Stimulated activated CD4-positive, alpha-beta T cell treated with anti-CD3 and anti-CD28 coated beads, Interleukin-1b, Interleukin-23, amount 100 ng/mL, for 48 hours (primary cell): ENCODE measurements at regions not wholly inside any gene's neighbourhood (a gene's known extent, or its start where the extent isn't known, plus 50 kb on each side); places are given as distances from the start of the nearest gene placed in this dataset.

Experiments
- DNase-seq: peaks from one replicate; pipeline ENCODE4 v3.0.0-alpha.2; 2020

DNA sequence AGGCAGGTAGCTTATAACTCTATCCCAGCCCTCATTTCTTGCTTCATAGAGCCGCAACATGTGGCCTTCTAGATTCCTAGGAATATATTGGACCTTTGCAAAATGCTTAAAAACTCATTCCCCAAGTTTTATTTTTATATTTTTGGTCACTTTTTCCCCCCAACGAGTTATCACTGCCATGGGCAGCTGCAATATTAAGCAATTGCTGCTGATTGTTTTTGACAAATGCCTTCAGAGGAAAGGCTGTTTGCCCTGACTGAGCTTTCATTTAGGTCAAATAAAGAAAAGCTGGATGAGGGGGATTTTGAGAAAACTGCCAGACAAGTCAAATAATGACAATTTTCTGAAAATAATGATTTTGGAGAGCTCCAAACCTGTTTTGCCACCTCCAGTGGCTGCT is 976.9 kb upstream of the MBL2 start:
- DNase-seq: no peak

DNA sequence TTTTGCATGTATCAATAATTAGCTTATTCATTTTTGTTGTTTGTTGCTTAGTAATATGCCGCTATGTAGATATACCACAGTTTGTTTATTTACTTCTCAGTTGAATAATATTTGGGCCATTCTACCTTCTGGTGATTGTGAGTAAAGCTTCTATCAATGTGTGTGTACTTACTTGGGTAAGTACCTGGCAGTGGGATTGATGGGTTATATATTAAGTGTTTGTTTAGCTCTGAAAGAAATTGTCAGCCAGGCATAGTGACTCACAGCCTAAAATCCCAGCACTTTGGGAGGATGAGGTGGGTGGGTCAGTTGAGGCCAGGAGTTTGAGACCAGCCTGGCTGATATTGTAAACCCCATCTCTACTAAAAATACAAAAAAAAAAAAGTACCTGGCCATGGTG is 975.7 kb upstream of the MBL2 start:
- DNase-seq: no peak

DNA sequence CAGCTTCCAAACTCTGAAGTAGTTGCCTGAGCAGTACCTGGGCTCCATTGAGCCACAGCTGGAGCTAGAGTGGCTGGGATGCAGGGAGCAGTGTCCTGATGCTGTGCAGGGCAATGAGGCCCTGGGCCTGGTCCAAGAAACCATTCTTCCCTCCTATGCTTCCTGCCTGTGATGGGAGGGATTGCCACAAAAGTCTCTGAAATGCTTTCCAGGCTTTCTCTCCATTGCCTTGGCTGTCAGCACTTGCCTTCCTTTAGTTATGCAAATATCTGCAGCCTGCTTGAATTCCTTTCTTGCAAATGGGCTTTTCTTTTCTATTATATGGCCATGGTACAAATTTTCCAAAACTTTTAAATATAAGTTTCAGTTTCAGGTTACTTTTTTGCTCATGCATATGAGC is 972.2 kb upstream of the MBL2 start:
- DNase-seq: no peak

DNA sequence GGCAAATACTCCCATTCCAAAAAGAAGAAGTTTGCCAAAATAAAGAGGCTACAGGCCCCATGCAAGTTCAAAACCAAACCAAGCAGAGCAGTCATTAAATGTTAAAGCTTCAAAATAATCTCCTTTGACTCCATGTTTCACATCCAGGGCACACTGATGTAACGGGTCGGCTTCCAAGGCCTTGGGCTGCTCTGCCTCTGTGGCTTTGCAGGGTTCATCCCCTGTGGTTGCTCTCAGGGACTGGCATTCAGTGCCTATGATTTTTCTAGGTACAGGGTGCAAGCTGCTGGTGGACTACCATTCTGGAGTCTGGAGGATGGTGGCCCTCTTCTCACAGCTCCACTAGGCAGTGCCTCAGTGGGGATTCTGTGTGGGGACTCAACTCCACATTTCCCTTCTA is 971.6 kb upstream of the MBL2 start:
- no peak for DNase-seq

DNA sequence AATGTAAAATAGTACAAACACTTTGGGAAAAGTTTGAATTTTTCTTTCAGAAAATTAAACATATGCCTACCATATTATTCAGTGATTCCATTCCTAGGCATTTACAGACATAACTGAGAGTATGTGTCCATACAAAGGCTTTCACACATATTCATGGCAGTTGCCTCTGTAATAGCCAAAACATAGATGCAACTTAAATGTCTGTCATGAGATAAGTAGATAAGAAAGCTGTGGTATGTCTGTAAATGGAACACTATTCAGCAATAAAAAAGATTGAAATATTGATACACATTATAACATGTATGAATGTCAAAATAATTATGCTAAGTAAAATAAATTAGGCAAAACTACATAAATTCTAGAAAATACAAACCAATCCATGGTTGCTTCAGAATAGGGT is 964.5 kb upstream of the MBL2 start:
- no peak for DNase-seq

DNA sequence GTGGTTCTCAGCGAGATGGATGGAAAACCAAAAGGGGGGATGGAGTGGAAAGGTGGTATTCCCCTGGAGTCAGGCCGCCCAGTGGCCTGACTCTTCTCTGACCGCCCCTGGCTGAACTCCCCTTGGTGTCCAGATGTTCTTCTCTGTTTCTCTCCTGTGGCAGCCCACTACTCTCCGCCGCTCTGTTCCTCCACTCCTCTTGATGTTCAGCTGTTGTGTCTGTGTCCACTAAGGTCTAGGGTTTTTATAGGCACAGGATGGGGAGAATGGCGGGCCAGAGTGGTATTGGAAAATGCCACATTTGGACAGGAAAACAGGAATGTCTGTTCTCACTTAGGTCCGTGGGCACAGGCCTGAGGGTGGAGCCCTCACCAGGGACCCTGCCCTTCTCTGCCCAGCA is 954.3 kb upstream of the MBL2 start:
- no peak for DNase-seq

DNA sequence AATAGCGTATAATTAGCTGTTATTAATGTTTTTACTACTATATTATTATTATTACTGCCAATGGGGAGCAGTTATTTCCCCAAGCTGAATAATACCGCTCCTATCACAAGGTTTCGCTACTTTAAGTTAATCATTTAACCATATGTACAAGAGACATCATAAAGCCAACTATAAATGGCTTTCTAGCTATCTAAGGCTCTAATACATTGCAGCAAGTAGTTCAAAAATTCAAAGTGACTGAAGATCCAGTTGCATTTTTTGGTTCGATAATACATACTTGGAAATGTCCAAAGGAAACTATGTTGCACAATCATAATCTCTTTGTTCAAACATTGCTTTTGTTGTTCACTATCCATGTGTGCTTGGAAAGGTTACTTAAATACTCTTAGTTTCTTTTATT is 952.0 kb upstream of the MBL2 start:
- no peak for DNase-seq

DNA sequence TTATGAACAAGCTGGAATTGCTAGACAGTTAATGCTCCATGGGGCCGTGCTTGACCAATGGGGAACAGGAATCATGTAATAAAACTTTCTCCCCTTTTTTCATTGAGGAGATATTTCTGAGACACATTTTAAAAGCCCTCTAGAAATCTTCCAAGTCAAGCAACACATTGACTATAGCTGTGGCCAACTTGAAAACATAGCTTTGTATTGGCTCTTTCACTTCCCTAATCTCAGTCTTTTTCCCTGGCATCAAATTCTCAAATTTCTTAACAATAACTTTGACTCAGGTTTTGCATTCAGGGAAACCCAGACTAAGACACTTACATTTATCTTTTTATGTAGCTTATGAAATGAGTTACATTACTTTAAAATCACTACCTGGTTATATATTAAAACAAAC is 947.1 kb upstream of the MBL2 start:
- no peak for DNase-seq

DNA sequence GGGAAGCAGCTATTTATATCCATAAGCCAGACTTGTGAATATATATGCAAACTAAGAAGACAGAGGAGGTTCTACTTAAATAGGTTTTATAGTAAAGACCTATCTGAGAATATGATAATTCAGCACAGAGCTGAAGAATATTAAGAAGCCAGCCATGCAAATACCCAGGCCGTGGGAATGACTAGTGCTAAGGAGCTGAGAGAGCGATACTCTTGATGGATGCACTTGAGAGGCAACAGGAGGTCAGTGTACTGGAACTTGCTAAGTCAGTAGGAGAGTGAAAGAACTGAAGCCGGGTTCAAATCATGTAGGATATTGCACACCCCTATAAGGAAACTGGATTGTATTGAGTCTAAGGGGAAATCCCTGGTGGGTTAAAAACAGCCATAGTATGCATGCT is 943.6 kb upstream of the MBL2 start:
- DNase-seq: no peak

DNA sequence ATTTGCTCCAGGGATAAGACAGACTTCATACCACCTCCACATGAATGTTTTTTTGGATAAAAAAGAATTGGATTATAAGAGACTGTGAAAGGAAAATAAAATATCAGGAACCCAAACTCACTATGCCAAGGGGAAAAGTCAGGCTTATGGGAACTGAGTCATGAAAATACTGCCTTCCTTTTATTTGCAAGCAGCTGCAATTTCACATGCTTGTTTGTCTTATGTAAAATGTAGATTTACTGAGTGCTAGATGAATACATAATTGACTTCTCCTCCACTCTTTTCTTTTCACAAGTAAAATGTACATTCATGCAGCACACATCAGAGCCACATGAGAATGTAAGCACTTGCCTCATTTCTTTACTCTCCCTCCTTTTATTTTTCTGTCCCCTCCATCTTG is 940.8 kb upstream of the MBL2 start:
- no peak for DNase-seq

DNA sequence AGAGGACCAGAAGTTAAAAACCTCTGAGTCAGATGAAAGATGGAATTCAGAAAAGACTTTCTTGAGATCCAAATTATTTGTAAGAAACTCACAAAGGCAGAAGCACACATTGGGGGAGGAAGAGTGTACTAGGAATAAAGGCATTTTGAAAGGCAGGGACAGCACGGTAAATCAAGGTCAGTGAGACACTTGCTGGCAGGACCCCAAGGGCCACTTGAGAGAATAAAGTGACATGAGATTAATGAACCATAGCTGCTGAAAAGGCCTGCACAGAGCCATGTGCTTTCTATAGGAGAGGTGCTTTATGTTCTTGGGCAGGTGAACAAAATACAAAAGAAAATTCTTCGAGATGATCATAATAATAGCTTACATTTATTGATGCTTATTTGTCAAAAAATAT is 929.9 kb upstream of the MBL2 start:
- DNase-seq: no peak

DNA sequence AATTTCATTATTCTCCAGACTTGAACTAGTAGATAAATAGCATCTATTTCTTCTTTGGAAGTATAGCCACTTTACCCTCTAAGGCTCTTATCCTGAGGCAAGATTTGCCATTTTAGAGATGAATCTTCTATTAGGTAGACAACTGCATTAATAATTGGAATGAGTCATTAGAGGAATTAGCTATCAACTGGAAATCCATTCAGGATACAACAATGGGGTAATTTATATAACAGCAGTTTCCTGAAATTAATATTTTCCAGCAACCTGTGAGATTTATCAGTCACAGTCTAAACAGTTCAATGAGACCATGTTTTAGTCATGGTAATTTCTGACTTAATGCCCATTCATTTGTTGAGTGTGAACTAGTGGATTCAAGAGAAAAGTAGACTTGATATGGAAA is 928.6 kb upstream of the MBL2 start:
- no peak for DNase-seq

DNA sequence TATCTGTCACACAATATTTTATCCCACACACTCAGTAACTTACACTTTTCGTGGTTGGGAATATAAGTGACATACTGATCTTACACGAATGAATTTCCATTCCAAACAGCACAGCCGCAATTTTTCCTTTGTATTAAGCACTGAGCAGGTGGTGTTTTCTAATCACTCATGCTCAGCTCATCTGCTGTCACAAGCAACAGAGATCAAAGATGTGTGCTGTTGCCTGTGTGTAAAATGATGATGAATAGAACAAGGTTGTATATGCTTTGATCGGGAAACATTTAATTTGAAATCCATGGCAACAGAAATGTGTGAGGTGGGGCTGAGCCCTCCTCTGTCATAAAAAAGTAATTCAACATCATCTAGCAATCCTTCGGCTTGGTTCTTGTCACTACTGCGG is 927.7 kb upstream of the MBL2 start:
- no peak for DNase-seq

DNA sequence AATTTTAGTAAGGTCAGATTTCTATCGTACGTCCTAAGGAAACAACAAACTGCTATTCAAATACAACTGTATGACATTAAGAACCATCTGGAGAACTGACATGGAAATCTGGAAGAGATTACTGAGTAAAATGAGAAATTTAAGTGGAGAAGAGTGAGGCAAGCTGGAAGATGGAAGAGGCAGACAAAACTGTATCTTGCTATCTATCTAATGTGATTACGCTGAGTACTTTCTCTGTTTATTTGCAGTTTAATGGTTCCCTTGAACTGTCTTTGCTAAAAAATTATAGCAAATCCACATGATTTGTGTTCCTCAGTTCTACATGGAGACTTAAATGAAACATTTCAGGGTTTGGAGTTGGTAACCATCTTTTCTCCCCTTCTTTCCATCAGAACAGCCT is 927.1 kb upstream of the MBL2 start:
- no peak for DNase-seq

DNA sequence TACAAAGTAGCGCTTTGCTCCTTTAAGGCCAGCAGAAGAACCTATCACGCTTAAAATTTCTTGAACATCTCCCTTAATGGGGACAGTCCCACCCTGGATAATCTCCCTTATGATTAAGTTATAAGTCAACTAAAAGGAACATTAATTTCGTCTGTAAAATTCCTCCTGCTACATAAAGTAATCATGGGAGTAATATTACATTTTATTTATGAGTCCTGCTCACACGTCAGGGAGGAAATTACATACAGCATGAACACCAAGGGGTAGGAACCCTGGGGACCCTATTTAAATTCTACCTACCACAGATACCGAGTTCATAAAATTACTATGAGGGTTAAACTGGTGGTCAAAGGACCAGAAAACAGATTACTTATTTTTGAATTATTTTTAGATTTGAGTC is 926.6 kb upstream of the MBL2 start:
- no peak for DNase-seq

DNA sequence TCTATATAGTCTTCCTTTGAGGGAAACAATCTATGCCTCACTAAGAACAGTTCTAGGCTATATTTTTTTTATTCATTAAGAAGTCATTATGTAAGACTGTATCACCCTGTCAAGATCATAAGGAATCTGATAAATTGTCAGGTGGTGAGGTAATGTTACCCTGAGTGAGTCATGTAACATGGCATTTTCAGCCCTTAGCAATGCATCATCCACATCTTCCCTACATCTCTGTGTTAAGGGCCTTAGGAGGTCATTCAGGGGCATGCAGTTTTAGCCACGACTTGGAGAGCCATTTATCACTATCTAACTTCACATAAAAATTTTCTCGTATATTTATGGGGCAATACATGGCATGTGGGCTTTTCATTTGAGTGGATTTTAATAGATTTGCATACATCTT is 924.5 kb upstream of the MBL2 start:
- no peak for DNase-seq

DNA sequence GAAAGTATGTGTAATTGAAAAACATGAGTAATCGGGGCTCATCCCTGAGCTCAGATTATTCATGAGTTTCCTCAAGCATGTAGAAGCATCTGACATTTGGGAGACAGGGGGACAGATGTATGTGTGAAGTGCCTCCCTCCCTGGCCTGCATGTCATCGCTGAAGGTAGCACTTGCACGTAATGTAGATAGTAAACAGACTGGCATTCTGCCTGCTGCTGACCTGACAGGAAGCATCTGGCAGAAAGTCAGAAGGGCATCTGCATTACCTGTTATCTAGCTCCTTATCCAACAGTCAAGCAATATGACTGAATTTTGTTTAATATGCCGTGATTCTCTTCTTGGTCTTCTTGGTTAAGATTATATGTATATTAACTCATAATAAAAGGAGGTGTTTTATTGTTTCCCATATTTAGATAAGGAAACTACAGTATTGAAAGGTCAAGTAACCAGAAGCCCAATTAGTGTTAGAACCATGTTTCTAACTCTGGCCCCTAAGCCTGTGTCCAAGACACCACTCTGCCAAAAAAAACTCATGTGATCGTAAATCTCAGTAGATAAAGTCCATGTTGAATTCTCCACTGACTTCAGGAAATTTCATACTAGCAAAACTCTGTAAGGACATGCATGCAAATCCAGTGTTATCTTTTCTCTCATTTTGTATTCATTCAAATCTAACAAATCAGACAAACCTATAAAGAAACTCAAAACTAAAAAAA is 918.1 kb upstream of the MBL2 start:
- no peak for DNase-seq

DNA sequence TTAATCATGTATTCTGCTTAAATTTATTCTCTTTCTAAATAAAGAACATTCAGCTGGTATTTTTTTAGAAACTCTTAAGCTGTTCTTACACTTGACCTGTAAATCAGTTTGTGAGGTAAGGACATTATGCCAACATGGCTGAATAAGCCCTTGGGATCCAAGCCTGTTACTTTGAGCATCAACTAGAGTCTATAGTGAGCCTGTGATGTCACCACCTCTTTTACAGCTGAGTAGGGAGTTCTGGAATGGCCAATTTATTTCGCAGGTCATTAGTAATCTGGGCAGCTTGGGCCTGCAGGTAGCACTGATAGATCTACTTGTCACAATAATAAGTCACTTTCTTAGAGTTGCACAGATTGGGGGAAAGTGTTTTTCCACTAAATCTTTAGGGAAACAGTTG is 915.2 kb upstream of the MBL2 start:
- no peak for DNase-seq

DNA sequence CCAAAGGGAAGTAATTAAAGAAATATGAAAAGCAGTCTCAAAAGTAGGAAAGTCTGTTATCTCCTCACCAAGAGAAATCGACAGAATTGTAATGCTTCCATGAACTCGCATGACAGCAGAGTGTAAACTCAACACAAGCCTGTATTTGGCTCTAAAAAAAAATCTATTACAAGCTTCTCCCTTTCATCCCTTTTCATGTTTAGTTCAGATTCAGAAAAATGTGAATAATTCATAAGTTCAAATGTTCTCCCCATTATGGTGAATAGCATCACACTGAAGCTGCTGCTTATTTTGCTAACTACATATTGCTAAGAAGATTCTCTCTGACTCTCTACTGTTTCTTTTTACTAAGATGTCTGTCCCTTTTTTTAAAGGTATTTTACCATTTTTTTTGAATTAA is 910.3 kb upstream of the MBL2 start:
- DNase-seq: no peak

DNA sequence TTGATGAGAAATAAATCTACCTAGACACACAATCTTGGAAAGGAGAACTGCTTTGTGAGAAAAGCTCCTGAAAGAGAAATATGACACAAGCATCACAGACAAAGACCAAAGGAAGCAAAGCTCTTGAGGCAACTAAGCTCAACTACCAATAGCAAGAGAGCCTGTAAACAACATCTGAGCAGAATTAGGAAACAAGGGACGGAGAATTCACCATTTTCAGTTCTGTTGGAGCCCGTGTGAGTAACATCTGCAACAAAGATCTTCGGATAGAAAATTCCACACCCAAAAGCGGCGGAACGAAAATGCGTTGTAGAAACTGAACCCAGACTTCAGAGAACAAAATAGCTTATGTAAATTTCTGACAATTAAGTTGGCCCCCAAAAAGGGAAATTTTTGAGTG is 909.9 kb upstream of the MBL2 start:
- no peak for DNase-seq

DNA sequence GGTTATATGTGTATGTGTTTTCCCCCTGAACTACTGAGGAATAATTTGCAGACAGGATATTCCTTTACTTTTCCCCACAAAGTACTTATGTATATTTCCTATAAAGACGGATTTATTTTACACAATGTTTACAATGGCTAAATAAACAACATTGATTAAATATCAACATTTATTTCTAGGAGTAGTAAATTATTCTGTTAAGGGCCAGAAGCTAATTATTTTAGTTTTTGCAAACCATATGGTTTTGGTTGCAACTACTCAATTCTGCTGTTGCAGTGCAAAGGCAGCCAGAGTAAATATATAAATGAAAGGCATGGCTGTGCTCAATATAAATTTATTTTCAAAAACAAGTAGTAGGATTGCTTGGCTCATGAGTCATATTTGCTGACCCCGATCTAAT is 907.1 kb upstream of the MBL2 start:
- no peak for DNase-seq

DNA sequence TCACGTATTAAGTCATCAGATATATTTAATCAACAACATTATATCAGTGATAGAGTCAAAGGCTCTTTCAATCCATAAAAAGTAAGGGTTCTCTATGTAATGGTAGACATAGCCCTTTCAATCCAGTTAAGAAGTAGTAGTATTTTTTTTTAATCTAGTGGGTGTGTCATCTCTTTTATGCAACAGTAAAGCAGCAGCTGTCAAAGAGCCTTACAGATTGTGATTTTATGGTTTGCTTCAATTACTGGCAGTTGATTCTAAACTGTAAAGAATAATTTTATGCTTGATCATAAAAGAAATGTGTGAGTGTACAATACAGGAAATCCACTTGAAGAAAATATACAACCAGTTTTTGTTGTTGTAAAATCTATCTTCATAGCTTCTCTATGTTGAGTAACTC is 902.6 kb upstream of the MBL2 start:
- no peak for DNase-seq

DNA sequence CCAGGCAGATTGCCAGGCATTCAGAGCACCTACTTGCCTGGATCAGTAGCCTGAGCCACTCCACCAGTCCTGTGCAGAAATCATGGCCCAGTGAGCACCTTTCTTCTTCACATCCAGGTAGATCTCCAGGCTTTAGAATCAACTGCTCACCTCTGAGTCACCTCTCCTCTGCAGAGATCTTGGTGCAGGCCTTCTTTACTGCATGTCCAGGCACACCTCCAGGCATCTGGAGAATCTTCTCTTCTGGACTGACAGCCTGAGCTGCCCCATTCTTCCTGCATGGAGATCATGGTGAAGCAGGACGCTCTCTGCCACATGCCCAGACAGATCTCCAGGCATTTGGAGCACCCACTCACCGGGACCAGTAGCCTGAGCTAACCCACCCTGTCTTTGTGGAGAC is 894.5 kb upstream of the MBL2 start:
- no peak for DNase-seq

DNA sequence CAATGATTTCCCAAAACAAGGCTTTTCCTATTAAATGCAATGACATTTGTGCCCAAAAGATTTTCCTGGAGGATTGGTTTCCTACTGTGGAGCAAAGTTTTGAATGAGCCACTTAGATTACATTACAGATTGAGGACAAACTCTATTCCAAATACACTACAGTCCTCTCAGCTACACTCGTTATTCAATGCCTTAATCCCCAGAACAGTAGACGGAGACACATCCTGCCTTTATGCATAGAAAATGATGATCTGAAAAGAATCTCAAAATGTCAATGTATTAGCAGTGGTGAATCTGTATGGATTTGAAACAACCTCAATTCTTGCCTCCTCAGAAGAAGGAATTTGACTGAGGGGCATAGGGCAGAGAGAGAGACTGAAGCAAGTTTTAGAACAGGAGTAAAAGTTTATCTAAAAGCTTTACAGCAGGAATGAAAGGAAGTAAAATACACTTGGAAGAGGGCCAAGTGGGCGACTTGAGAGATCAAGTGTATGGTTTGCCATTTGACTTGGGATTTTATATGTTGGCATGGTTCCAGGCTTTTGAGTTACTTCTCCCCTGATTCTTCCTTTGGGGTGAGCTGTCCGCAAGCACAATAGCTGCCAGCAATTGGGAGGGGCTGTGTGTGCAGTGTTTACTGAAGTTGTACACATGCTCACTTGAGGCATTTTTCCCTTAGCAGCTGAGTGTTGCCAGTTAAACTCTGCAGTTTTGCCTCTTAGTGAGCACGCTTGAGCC is 891.9 kb upstream of the MBL2 start:
- no peak for DNase-seq

DNA sequence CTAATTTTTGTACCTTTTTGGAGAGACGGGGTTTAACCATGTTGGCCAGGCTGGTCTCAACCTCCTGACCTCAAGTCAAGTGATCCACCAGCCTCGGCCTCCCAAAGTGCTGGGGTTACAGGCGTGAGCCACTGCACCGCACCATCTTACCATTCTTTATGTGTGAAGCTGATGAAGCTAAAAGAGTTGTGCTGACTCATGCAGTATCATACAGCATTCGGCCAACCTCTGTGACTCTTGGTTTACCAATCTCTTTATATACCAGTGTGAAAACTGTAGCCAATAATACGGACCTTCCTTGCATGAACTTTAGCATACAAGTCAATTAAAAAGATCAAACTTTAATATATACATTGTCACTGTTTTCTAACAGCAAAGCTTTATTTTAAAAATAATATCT is 878.2 kb upstream of the MBL2 start:
- no peak for DNase-seq
